Activated CD4-positive, alpha-beta memory T cell treated with anti-CD3 and anti-CD28 coated beads, Interleukin-2, amount 10 ng/mL, durations not matched to agents 7 days and 5 days (primary cell): ENCODE measurements at regions not wholly inside any gene's neighbourhood (a gene's known extent, or its start where the extent isn't known, plus 50 kb on each side); places are given as distances from the start of the nearest gene placed in this dataset.

Source experiments
- CTCF ChIA-PET: fragments of 350-600 bp; sonication (Branson Sonifier 250); formaldehyde crosslinking; loops from one replicate; lab custom pipeline; 2021; ENCODE audit warnings: antibody characterized with exemption, inconsistent platforms; lab: Charles Lee
- POLR2A ChIA-PET: fragments of 350-600 bp; sonication (Branson Sonifier 250); formaldehyde crosslinking; loops from one replicate; lab custom pipeline; 2021; ENCODE audit warnings: antibody characterized with exemption; lab: Charles Lee
- DNase-seq: peaks from one replicate; pipeline ENCODE4 v3.0.0-alpha.2; 2020
- H3K27ac Mint-ChIP-seq: one replicate; pipeline ENCODE4 v1.8.0; 2021; ENCODE audit warnings: mild to moderate bottlenecking, mixed read lengths
- H3K27me3 Mint-ChIP-seq: one replicate; pipeline ENCODE4 v1.8.0; 2021; ENCODE audit warnings: mixed read lengths
- H3K36me3 Mint-ChIP-seq: one replicate; pipeline ENCODE4 v1.8.0; 2021; ENCODE audit warnings: low read depth, mixed read lengths
- H3K4me1 Mint-ChIP-seq: one replicate; pipeline ENCODE4 v1.8.0; 2021; ENCODE audit warnings: mixed read lengths
- H3K4me3 Mint-ChIP-seq: one replicate; pipeline ENCODE4 v1.8.0; 2021; ENCODE audit warnings: mild to moderate bottlenecking, mixed read lengths
- H3K9me3 Mint-ChIP-seq: one replicate; pipeline ENCODE4 v1.8.0; 2021; ENCODE audit warnings: mixed read lengths

DNA sequence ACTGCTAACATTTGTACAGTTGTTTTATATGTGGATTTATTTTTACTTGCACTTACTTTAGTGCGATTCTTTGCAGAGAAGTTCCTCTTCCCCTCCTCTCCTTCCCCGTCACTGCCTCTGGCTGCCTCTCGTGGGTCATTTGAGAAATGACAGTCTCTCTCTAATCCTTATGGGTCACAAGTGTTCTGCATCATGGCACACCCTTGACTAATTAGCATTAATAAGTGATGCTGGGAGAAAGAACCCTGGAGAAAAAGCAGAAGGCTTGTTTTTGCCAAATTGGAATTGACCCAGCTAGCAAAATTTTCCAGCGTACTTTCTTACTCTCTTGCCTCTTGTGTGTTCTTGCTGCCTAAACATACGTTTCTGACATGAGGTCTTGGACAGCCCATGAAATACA, 301.2 kb downstream of the DUSP10 start:
- ChIA-PET CTCF (no interaction called here), POLR2A (no interaction called here)
- Mint-ChIP-seq H3K27me3 (no peaks in the 10 kb centered on the region), H3K4me1 (peaks cover 25% of the 10 kb centered on the region), H3K36me3 (no peaks in the 10 kb centered on the region), H3K27ac (no peak overlapping the region), H3K4me3 (no peak overlapping the region), H3K9me3 (no peaks in the 10 kb centered on the region)
- DNase-seq = no peak

DNA sequence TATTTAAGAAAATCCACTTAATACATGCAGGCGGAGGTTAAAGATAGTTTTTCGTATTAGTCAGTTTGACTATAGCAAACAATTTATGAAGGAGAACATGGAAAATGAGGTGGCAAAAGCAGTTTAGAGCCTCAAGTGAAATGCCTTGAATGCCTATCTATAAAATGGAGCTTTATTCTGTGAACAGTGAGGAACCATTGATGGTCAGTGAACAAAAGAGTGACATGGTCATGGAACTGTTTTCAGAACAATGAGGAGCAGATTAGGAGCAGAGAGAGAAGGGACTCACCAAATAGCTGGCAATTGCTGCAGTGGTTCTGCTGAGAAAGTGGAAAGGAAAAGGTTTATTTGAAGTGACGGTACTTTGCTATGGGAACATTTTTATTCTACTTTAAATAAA, 299.8 kb downstream of the DUSP10 start:
- Mint-ChIP-seq H3K27ac (no peak overlapping the region), H3K9me3 (no peaks in the 10 kb centered on the region), H3K36me3 (no peaks in the 10 kb centered on the region), H3K27me3 (no peaks in the 10 kb centered on the region), H3K4me3 (no peak overlapping the region), H3K4me1 (peaks cover 25% of the 10 kb centered on the region)
- no peak for DNase-seq
- ChIA-PET CTCF (no interaction called here), POLR2A (no interaction called here)

DNA sequence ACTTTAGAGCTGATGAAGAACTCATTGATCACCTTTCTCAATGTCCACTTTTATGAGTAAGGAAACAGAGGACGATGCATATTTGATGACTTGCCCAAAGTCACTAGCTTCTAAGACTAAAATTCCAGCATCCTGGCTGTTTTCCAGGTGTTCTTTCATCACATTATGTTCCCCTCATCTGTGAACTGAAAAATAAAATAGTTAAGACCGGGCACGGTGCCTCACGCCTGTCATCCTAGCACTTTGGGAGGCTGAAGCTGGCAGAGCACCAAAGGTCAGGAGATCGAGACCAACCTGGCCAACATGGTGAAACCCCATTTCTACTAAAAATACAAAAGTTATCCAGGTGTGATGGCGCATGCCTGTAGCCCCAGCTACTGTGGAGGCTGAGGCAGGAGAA, 297.5 kb downstream of the DUSP10 start:
- H3K4me1 Mint-ChIP-seq = peaks cover 16% of the 10 kb centered on the region
- CTCF ChIA-PET = no interaction called here
- POLR2A ChIA-PET = no interaction called here
- DNase-seq = no peak
- H3K4me3 Mint-ChIP-seq = no peak overlapping the region
- no peaks in the 10 kb centered on the region for H3K27me3 Mint-ChIP-seq
- no peaks in the 10 kb centered on the region for H3K36me3 Mint-ChIP-seq
- H3K9me3 Mint-ChIP-seq = no peaks in the 10 kb centered on the region
- no peak overlapping the region for H3K27ac Mint-ChIP-seq

DNA sequence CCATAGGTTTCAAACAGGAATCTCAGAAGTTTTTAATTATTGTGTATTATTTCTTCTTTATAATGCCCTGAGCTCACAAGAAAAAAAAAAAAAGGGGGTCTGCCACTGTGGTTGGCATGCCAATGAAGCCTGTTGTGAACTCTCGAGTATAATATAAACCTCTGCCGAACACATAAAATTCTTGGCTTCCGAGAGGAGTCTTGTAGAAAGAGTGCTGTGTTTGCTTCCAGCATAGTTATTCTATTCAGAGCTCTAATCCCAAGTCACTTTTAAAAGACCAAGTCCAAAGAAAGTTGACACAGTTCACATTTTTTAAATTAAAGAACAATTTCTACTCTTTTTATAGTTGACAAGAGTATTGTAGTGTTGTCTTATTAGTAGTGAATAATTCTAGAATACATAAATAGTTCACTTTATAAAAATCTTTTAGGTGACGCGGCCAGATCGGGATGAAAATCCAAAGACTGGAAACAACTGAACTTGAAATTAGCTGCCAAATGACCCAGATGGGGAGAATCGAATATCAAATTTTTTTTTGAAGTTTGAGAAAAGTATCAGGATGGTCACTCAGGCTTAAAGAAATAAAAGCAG, 293.2 kb downstream of the DUSP10 start:
- ChIA-PET CTCF (interaction anchor here (0.6 to 1.0 kb wide), 2 partner anchors 13 to 242 kb away, joined by 3 to 5 read pairs; no protein-coding TSS in a partner anchor), POLR2A (no interaction called here)
- Mint-ChIP-seq H3K4me1 (peaks cover 10% of the 10 kb centered on the region), H3K9me3 (no peaks in the 10 kb centered on the region), H3K27ac (no peak overlapping the region), H3K4me3 (no peak overlapping the region), H3K27me3 (peaks cover 3% of the 10 kb centered on the region), H3K36me3 (no peaks in the 10 kb centered on the region)
- DNase-seq = no peak

DNA sequence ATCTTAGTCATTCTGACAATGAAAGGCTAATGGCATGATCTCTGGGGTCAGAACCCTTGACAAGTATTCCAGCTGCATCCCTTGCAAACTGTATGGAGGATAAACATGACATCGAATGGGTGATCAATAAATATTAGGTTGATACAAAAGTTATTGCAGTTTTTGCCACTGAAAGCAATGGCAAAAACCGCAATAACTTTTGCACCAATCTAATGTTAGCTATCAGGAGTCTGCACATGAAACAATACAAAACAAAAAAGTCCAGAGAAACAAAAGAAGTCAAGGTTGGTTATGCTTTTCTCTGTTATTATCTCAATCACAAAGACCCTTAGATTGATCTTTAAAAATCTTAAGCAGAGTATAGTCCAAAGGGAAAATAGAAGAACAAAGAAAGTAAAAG, 292.7 kb downstream of the DUSP10 start:
- Mint-ChIP-seq H3K27me3 (peaks cover 3% of the 10 kb centered on the region), H3K36me3 (no peaks in the 10 kb centered on the region), H3K9me3 (no peaks in the 10 kb centered on the region), H3K27ac (no peak overlapping the region), H3K4me3 (no peak overlapping the region), H3K4me1 (peaks cover 10% of the 10 kb centered on the region)
- DNase-seq = no peak
- POLR2A ChIA-PET = no interaction called here
- CTCF ChIA-PET = no interaction called here

DNA sequence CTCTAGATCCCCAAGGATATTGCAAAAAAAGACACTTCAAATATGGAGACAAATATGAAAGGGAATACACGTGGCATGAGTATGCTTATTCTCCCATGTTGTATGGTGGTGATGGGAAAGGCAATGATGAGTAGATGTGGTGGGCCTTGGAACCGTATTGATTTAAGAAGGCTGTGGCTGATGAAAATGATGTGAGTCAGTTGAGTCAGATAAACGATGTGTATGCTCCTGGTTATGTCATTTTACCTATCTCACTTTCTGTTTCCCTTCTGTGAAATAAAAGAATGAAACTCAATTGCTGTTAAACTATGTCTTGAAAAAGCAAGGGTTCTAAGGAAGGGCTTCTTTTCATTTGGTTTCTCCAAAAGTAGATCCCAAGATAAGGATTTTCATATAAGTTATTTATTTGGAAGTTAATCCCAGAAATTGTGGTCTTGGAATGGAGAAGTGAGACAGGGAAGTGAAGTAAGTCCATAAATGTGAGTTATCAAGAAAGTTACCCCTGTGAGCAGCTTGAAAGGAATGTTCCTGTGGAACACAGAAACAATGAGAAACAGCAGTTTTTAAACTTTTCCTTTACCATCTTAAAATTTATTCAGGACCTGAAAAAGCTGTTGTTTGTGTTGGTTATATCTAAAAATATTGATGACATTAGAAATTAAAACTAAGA, 292.0 kb downstream of the DUSP10 start:
- ChIA-PET POLR2A (no interaction called here), CTCF (no interaction called here)
- DNase-seq = no peak
- H3K36me3 Mint-ChIP-seq = no peaks in the 10 kb centered on the region
- no peaks in the 10 kb centered on the region for H3K9me3 Mint-ChIP-seq
- H3K4me1 Mint-ChIP-seq = peaks cover 10% of the 10 kb centered on the region
- no peak overlapping the region for H3K27ac Mint-ChIP-seq
- peaks cover 3% of the 10 kb centered on the region for H3K27me3 Mint-ChIP-seq
- no peak overlapping the region for H3K4me3 Mint-ChIP-seq

DNA sequence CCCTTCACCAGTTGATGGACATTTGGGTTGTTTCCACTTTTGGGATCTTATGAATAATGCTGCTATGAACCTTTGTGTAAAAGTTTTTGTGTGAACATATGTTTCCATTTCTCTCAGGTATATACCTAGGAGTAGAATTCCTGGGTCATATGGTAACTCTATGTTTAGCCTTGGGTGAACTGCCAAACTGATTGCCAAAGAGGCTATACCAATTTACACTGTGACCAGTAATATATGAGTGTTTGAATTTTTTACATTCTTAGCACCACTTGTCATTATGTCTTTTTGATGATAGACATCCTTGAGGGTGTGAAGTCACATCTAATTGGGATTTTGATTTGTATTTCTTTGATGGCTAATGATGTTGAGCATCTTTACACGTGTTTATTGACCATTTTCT, 290.1 kb downstream of the DUSP10 start:
- peaks cover 10% of the 10 kb centered on the region for H3K4me1 Mint-ChIP-seq
- no peak overlapping the region for H3K27ac Mint-ChIP-seq
- peaks cover 7% of the 10 kb centered on the region for H3K27me3 Mint-ChIP-seq
- no peaks in the 10 kb centered on the region for H3K36me3 Mint-ChIP-seq
- no peak for DNase-seq
- POLR2A ChIA-PET = no interaction called here
- H3K4me3 Mint-ChIP-seq = no peak overlapping the region
- CTCF ChIA-PET = no interaction called here
- H3K9me3 Mint-ChIP-seq = no peaks in the 10 kb centered on the region

DNA sequence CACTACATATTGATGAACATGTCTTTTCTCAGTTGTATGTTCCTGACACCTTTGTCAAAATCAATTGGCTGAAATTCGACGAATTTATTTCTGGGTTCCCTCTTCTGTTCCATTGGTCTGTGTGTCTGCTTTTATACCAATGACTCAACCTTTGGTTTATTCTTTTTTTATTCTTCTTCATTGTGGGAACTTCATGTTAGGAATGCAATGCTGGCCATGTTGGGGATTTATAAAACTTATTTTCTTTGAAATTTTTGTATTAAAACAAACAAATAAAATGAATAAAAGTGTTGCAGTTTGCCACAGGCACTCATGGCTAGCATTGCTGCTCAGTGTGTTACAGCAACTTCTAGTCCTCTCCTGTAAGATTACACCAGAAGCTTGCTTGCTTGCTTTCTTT, 287.8 kb downstream of the DUSP10 start:
- no peak overlapping the region for H3K4me3 Mint-ChIP-seq
- no peaks in the 10 kb centered on the region for H3K9me3 Mint-ChIP-seq
- peaks cover 15% of the 10 kb centered on the region for H3K27me3 Mint-ChIP-seq
- H3K36me3 Mint-ChIP-seq = no peaks in the 10 kb centered on the region
- no peak for DNase-seq
- no peak overlapping the region for H3K27ac Mint-ChIP-seq
- ChIA-PET POLR2A (no interaction called here), CTCF (no interaction called here)
- H3K4me1 Mint-ChIP-seq = peaks cover 10% of the 10 kb centered on the region

DNA sequence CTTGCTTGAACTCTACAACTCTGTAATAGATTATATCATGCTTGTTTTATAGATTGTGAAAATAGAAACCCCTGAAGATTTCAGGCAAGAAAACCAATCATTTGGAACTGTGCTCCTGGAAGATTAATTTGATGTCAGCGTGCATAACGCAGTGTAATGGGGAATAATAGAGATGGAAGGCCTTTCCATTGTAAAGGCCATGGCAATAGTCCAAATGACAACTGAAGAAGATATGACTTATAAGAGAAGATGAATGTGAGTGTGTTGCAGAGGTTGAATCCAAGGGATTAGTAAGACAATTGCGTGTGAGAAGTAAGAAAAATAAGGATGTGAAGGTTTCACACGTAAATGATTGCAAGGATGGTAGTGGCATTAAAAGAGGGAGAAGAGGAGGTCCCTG, 285.0 kb downstream of the DUSP10 start:
- Mint-ChIP-seq H3K27ac (no peak overlapping the region), H3K36me3 (no peaks in the 10 kb centered on the region), H3K27me3 (peaks cover 23% of the 10 kb centered on the region), H3K9me3 (no peaks in the 10 kb centered on the region), H3K4me3 (no peak overlapping the region), H3K4me1 (no peaks in the 10 kb centered on the region)
- DNase-seq = no peak
- POLR2A ChIA-PET = no interaction called here
- CTCF ChIA-PET = no interaction called here

DNA sequence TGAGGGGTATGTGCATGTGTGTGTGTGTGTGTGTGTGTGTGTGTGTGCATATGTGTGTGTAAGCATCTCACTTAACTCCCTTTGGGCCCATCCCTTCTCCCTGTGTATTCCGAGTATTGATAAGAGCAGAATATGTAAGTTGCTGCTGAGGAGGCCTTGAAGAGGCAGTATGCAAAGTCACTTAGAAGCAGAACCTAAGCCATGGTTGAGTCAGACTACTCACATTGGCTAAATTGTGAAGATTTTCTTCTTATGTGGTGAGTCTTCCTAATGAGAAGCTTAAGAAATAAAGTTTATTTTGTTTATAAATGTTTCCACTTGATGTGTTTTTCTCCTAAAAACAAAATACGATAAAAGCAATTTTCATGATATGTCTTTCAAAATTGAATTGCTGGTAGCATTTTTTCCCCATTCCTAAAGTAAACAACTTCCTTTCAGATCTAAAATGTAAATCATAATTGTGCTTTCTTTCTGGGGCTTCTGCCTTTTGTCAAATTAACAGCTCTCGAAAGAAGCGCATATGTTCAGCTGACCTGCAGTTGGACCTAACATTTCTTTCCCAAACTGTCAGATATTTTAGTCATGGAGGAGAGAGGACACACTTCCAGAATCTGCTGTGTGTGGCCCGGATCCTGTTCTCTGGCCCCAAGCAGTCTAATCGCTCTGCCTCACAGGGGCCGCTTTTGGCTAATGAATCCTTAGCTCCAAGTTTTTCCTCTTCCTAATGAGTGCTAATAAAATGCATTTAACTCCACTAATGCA, 284.0 kb downstream of the DUSP10 start:
- DNase-seq = no peak
- Mint-ChIP-seq H3K9me3 (no peaks in the 10 kb centered on the region), H3K27me3 (peaks cover 23% of the 10 kb centered on the region), H3K4me3 (no peak overlapping the region), H3K36me3 (no peaks in the 10 kb centered on the region), H3K4me1 (no peaks in the 10 kb centered on the region), H3K27ac (no peak overlapping the region)
- CTCF ChIA-PET = interaction anchor here (1.0 kb wide), 1 partner anchor 552 kb away, joined by 3 read pairs; no protein-coding TSS in a partner anchor
- POLR2A ChIA-PET = no interaction called here

DNA sequence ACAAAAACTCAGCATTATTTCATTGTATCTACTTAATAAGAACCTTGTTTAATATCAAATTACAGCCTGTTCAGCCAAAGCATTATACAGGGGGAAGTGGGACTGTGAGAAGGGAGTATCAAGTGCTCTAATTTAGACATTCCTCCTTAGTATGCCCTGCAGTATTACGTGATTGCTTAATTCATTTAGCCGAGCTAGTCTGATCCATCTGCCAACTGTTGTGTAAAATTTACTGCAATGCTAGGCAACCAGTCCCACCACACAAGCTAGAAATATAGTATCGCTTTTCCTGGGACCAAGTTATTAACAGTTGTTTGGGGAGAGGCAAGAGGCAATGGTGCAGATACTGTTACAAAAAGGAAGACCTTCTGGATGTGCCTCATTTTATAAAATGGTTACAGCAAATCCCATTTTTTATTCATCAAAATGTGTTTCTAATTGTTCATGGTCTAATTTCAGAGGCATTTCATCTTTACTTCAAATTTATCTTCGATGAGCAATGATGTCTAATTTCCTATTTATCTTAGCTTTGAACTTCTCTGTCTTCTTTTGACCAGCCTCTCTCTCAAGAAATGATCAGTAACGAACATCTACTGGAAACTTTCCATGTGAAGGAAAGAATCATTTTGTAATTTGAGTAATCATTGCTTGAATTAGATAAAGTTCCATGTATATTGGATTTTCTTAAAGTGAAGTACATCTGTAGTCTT, 283.3 kb downstream of the DUSP10 start:
- Mint-ChIP-seq H3K4me3 (no peak overlapping the region), H3K36me3 (no peaks in the 10 kb centered on the region), H3K4me1 (no peaks in the 10 kb centered on the region), H3K27ac (no peak overlapping the region), H3K27me3 (peaks cover 20% of the 10 kb centered on the region), H3K9me3 (no peaks in the 10 kb centered on the region)
- no peak for DNase-seq
- ChIA-PET POLR2A (no interaction called here), CTCF (interaction anchor here (1.0 kb wide), 1 partner anchor 551 kb away, joined by 3 read pairs; no protein-coding TSS in a partner anchor)

DNA sequence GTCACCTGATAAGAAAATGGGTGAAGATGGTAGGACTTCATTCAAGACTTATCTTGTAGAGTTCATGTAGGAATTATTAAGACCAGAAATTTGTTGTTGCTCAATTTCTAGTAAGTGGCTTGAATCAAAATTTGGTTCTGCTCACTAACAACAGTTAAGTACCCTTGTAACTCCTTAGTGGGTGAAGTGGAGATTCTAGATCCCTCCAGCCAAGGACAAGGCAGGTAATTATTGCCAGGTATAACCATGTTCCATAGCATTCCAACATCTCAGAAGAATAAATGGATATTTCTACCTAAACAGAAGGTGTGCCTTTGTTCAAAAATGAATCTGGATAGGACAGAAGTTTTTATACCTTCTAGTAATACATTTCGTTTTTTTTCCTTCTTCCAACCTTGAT, 282.3 kb downstream of the DUSP10 start:
- H3K27me3 Mint-ChIP-seq = peaks cover 20% of the 10 kb centered on the region
- no peak overlapping the region for H3K4me3 Mint-ChIP-seq
- no peak for DNase-seq
- H3K9me3 Mint-ChIP-seq = no peaks in the 10 kb centered on the region
- H3K27ac Mint-ChIP-seq = no peak overlapping the region
- ChIA-PET POLR2A (no interaction called here), CTCF (no interaction called here)
- no peaks in the 10 kb centered on the region for H3K36me3 Mint-ChIP-seq
- H3K4me1 Mint-ChIP-seq = no peaks in the 10 kb centered on the region

DNA sequence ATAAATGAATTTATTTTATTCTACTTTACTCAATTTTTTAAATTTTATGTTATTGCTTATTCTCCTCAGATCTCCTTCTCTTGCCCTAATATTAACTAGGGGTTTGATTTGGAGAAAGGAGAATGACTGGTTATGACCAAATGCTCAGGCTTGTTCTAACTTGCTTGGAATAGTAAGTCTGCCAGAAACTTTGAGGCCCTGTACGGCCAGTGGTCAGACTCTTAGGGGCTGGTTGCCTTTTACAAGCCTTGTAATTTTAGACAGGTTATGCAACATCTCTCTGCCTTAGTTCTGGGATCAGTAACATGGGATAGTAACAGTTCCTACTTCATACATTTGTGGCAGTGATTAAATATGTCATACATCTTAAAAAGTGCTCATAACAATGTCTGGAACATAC, 279.5 kb downstream of the DUSP10 start:
- no peaks in the 10 kb centered on the region for H3K9me3 Mint-ChIP-seq

More for the DNA sequence above, 279.5 kb downstream of the DUSP10 start:
- Mint-ChIP-seq H3K36me3 (no peaks in the 10 kb centered on the region), H3K27ac (no peak overlapping the region), H3K27me3 (peaks cover 12% of the 10 kb centered on the region), H3K4me1 (no peaks in the 10 kb centered on the region), H3K4me3 (no peak overlapping the region)
- ChIA-PET POLR2A (no interaction called here), CTCF (no interaction called here)
- DNase-seq = no peak
